ENCODE measurements at regions not wholly inside any gene's neighbourhood (a gene's known extent, or its start where the extent isn't known, plus 50 kb on each side); places are given as distances from the start of the nearest gene placed in this dataset.

DNA sequence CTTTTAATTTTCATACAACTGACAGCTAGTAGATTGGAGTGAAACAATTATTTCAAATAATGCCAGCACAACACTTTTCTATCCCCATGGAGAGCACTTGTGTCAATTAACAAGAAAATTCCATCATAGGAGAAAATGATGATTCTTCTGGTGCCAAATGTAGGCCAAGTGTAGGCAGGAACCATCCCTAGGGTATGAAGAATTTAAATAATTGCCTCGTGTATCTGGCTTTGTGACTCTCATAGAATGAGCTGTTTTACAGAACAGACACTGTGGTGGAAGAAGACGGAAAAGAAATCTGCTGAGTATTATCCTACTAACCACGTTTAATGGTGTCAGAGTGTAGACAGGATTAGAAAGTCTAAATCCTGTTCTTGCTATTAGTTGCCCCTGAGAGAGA is 1542.2 kb downstream of the LRRC4C start:
- H3K4me3 ChIP-seq, result no peak overlapping the region

DNA sequence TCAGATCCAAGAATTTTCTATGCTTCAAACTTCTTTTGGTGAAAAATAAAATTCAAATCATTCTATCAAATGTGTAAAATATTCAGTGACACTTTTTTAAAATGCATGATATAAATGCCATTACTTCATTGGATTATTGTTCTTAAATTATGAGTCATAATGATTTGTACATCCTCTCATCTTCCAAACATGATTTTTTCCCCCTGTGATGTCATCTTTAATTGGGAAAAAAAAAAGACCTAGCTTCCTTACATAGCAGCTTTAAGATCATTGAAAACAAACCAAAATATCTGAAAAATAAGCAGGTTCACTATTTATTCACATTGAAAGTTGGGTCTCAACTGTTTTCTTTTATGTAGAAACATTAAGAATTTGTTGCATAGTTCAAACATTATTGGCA is 1549.4 kb downstream of the LRRC4C start:
- H3K27ac ChIP-seq, result no peak overlapping the region
- DNase-seq (ENCODE audit: low read depth in 1 of 2, low spot score in 1 of 2) (no peak), ATAC-seq (no peak), FAIRE-seq (no peak)
- no peak overlapping the region for H3K4me3 ChIP-seq
- no peak overlapping the region for H3K4me2 ChIP-seq
- TF ChIP-seq FOSL2 (IDR thresholded peaks at IDR 0.05) (no peak), FOSL2 (CRISPR knock-in tag; IDR thresholded peaks at IDR 0.05) (peak; percentile 45; the same call in 1 of the 2 replicates)
- TF ChIP-seq, protein P1, sequence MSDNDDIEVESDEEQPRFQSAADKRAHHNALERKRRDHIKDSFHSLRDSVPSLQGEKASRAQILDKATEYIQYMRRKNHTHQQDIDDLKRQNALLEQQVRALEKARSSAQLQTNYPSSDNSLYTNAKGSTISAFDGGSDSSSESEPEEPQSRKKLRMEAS (IDR thresholded peaks at IDR 0.05), result no peak
- ChIA-PET CTCF (no interaction called here), POLR2A (no interaction called here)
- H3K9me3 ChIP-seq, result 0 out of 3 replicates have a peak, but pooled peaks cover 3% of the 10 kb centered on the region
- no peaks in the 10 kb centered on the region for H3K4me1 ChIP-seq

More for the DNA sequence above, 1542.2 kb downstream of the LRRC4C start:
- Histone ChIP-seq H3K27ac (no peak overlapping the region), H3K9me3 (no peaks in the 10 kb centered on the region; the same call in 2 of the 3 replicates), H3K4me1 (no peaks in the 10 kb centered on the region), H3K4me2 (no peak overlapping the region)
- DNase-seq (ENCODE audit: low read depth in 1 of 2, low spot score in 1 of 2), result no peak
- ATAC-seq, result no peak
- FAIRE-seq, result no peak
- WGBS (ENCODE audit: missing lambda C conversion rate), result 6% methylated on average over 3 of the region's 3 CpGs
- POLR2A ChIA-PET, result no interaction called here
- no peak for TF ChIP-seq HOXB5 (CRISPR knock-in tag; IDR thresholded peaks at IDR 0.05)
- no peak for TF ChIP-seq CBX2 (IDR thresholded peaks at IDR 0.05; ENCODE audit: borderline replicate concordance, low read depth)
- TF ChIP-seq BHLHE40 (IDR thresholded peaks at IDR 0.05; ENCODE audit: low read depth, low read length), result no peak
- TF ChIP-seq ESRRA (IDR thresholded peaks at IDR 0.05; ENCODE audit: borderline replicate concordance, low read length), result no peak
- no peak for TF ChIP-seq KDM1A (IDR thresholded peaks at IDR 0.05; ENCODE audit: low read depth)
- TF ChIP-seq NPAS2 (CRISPR knock-in tag; IDR thresholded peaks at IDR 0.05; ENCODE audit: borderline replicate concordance), result no peak
- TF ChIP-seq FOXS1 (CRISPR knock-in tag; IDR thresholded peaks at IDR 0.05), result no peak
- no peak for TF ChIP-seq JUN (IDR thresholded peaks at IDR 0.05)
- TF ChIP-seq HDAC2 (IDR thresholded peaks at IDR 0.05), result no peak
- TF ChIP-seq RARB (CRISPR knock-in tag; IDR thresholded peaks at IDR 0.05), result no peak
- TF ChIP-seq HOXB13 (CRISPR knock-in tag; IDR thresholded peaks at IDR 0.05; ENCODE audit: low read depth), result no peak
- no peak for TF ChIP-seq JUNB (IDR thresholded peaks at IDR 0.05)
- no peak for TF ChIP-seq RAD21 (conservative IDR thresholded peaks at IDR 0.05 in 1 of 2, IDR thresholded peaks at IDR 0.05 in 1 of 2)
- TF ChIP-seq, protein P1 (IDR thresholded peaks at IDR 0.05), result no peak
- TF ChIP-seq POLR2AphosphoS2 (conservative IDR thresholded peaks at IDR 0.05; ENCODE audit: low read length), result no peak
- TF ChIP-seq TP53 (CRISPR knock-in tag; IDR thresholded peaks at IDR 0.05), result no peak
- CTCF ChIA-PET, result no interaction called here

DNA sequence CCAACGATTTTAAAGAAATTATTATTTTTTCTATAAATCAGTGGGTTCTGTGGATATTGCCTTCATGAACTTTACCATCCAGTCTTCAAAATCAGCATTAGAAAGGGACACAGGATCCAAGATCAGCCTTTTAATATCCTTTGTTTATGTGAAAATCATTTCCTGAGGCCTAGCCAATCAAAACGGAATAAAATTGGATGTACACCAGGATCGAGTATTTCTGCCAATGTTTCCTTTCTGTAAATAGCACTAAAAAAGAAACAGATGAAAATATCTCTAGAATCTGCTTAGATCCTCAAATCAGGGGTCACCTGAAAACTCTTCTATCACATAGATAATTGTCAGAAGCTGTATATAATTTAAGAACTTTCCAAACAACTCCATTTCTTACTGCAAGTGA is 1598.5 kb downstream of the LRRC4C start:
- ChIA-PET POLR2A (no interaction called here), CTCF (interaction anchor here (0.6 kb wide), 1 partner anchor 113 kb away, joined by 3 read pairs; no protein-coding TSS in a partner anchor)
- Histone ChIP-seq H3K9me3 (0 out of 3 replicates have a peak, but pooled peaks cover 3% of the 10 kb centered on the region), H3K4me3 (no peak overlapping the region), H3K4me2 (no peak overlapping the region), H3K4me1 (no peaks in the 10 kb centered on the region), H3K27ac (no peak overlapping the region)
- DNase-seq (ENCODE audit: low read depth in 1 of 2, low spot score in 1 of 2), result no peak
- FAIRE-seq, result no peak
- WGBS (ENCODE audit: missing lambda C conversion rate), result 3% methylated on average over 3 of the region's 3 CpGs
- ATAC-seq, result no peak
- TF ChIP-seq, protein P2, sequence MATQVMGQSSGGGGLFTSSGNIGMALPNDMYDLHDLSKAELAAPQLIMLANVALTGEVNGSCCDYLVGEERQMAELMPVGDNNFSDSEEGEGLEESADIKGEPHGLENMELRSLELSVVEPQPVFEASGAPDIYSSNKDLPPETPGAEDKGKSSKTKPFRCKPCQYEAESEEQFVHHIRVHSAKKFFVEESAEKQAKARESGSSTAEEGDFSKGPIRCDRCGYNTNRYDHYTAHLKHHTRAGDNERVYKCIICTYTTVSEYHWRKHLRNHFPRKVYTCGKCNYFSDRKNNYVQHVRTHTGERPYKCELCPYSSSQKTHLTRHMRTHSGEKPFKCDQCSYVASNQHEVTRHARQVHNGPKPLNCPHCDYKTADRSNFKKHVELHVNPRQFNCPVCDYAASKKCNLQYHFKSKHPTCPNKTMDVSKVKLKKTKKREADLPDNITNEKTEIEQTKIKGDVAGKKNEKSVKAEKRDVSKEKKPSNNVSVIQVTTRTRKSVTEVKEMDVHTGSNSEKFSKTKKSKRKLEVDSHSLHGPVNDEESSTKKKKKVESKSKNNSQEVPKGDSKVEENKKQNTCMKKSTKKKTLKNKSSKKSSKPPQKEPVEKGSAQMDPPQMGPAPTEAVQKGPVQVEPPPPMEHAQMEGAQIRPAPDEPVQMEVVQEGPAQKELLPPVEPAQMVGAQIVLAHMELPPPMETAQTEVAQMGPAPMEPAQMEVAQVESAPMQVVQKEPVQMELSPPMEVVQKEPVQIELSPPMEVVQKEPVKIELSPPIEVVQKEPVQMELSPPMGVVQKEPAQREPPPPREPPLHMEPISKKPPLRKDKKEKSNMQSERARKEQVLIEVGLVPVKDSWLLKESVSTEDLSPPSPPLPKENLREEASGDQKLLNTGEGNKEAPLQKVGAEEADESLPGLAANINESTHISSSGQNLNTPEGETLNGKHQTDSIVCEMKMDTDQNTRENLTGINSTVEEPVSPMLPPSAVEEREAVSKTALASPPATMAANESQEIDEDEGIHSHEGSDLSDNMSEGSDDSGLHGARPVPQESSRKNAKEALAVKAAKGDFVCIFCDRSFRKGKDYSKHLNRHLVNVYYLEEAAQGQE (IDR thresholded peaks at IDR 0.05), result no peak
- TF ChIP-seq FOXS1 (CRISPR knock-in tag; IDR thresholded peaks at IDR 0.05) (no peak), CHD2 (IDR thresholded peaks at IDR 0.05; ENCODE audit: low read length, partially characterized antibody) (no peak), KDM1A (IDR thresholded peaks at IDR 0.05; ENCODE audit: low read depth) (no peak), ESRRA (IDR thresholded peaks at IDR 0.05; ENCODE audit: borderline replicate concordance, low read length) (no peak), EP300 (IDR thresholded peaks at IDR 0.05) (no peak), HEYL (CRISPR knock-in tag; IDR thresholded peaks at IDR 0.05) (no peak), NR3C1 (IDR thresholded peaks at IDR 0.05) (no peak), HOXB13 (CRISPR knock-in tag; IDR thresholded peaks at IDR 0.05; ENCODE audit: low read depth) (no peak), BHLHE40 (IDR thresholded peaks at IDR 0.05; ENCODE audit: low read depth, low read length) (no peak)

Measured in A549 (cell line).